DND-41 (cell line): ENCODE measurements at regions not wholly inside any gene's neighbourhood (a gene's known extent, or its start where the extent isn't known, plus 50 kb on each side); places are given as distances from the start of the nearest gene placed in this dataset.

Experiments
- ATAC-seq: fragments of 200-7000 bp; cut with Tn5 transposase; 3 replicates; pipeline ENCODE4 v1.9.1; 2021; ENCODE audit warnings: low read depth; ENCODE audit not compliant: insufficient read depth
- DNase-seq: peaks from one replicate; pipeline ENCODE4 v3.0.0-alpha.2; 2020
- H2AFZ ChIP-seq: 2 replicates; pipeline ENCODE4 v1.6.0; 2012; ENCODE audit warnings: low read depth, low read length
- H3K27ac ChIP-seq: 2 replicates; pipeline ENCODE4 v1.5.1; 2012; ENCODE audit warnings: low read length, inconsistent platforms
- H3K27me3 ChIP-seq: fragments of 200-600 bp; sonication (generic); 2 replicates; pipeline ENCODE4 v1.6.0; 2012; ENCODE audit warnings: low read length, mild to moderate bottlenecking, inconsistent platforms; ENCODE audit not compliant: insufficient read depth, poor library complexity
- H3K36me3 ChIP-seq: 2 replicates; pipeline ENCODE4 v1.5.1; 2012; ENCODE audit warnings: low read length, inconsistent platforms; ENCODE audit not compliant: insufficient read depth
- H3K4me1 ChIP-seq: 2 replicates; pipeline ENCODE4 v1.5.1; 2012; ENCODE audit warnings: mild to moderate bottlenecking, low read length; ENCODE audit not compliant: insufficient read depth
- H3K4me2 ChIP-seq: 2 replicates; pipeline ENCODE4 v1.6.0; 2012; ENCODE audit warnings: mild to moderate bottlenecking, moderate library complexity, low read length, inconsistent platforms; ENCODE audit not compliant: insufficient read depth
- H3K4me3 ChIP-seq, 2 experiments: fragments of 200-600 bp in 1 of 2; shearing (Covaris generic) in 1 of 2; 2 replicates each; pipeline ENCODE4 v1.5.1; 2012 to 2016; ENCODE audit warnings: inconsistent platforms in 2 of 2, low read length in 2 of 2, mild to moderate bottlenecking in 2 of 2, low read depth in 1 of 2, moderate library complexity in 1 of 2
- H3K79me2 ChIP-seq: 2 replicates; pipeline ENCODE4 v1.6.0; 2012; ENCODE audit warnings: low read length, inconsistent platforms; ENCODE audit not compliant: insufficient read depth
- H3K9ac ChIP-seq: 2 replicates; pipeline ENCODE4 v1.6.0; 2012; ENCODE audit warnings: low read depth, mild to moderate bottlenecking, inconsistent platforms, low read length, moderate library complexity
- H3K9me3 ChIP-seq: 2 replicates; pipeline ENCODE4 v1.5.1; 2012; ENCODE audit warnings: low read length, moderate library complexity, mild to moderate bottlenecking, inconsistent platforms; ENCODE audit not compliant: insufficient read depth, severe bottlenecking
- H4K20me1 ChIP-seq: 2 replicates; pipeline ENCODE4 v1.6.0; 2012; ENCODE audit warnings: low read length; ENCODE audit not compliant: insufficient read depth
- EZH2 ChIP-seq: IDR thresholded peaks from 3 replicates; pipeline ENCODE4 v1.6.1; 2012; ENCODE audit warnings: borderline replicate concordance, low read depth, mild to moderate bottlenecking, moderate library complexity, low read length, inconsistent platforms; ENCODE audit not compliant: severe bottlenecking
- TF ChIP-seq, protein P1 (sequence below): IDR thresholded peaks from 2 replicates; pipeline ENCODE4 v1.5.1; 2012; ENCODE audit warnings: borderline replicate concordance, low read length, moderate library complexity, mild to moderate bottlenecking; ENCODE audit not compliant: poor library complexity, severe bottlenecking; ENCODE audit errors: extremely low read depth

DNA sequence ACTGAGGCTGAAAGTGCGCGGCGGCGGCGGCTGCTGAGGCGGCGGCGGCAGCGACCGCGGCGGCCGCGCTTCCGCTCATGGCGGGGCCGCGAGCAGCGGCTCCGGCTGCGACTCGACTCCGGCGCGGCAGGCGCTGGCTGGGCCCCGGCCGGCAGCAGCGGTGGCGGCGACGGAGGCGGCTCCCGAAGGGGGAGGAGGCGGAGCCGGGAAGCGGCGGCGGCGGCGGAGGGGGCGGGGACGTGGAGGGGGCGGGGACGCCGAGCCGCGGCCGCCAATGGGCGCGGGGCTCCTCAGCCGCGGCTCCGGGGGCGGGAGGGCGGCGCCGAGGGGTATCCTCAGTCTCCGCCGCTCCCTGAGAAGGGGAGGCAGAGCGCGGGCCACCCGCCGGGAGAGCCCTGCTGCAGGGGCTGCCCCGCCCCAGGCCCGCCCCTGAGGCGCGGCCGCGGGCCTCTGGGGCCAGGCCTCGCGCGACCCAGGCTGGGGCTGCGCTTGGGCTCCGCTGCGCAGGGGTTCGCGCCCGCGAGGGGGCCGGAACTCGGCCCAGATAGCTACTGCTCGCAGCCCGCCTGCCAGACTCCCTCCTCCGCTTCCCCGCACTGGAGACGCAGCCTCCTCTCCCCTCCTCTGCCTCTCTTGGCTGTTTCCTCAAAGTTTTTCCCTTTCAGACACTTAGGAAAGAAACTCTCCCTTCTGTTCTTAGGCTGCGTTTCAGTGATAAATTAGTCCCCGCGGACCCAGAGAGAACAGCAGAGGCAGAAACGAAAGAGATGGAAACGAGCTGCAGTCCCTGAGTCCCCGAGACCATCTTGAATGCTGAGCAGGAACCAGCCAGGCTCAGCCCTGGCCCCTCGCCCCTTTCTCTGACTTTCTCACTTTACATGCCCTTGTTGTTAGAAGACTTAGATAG is 85.0 kb upstream of the MELK start:
- Histone ChIP-seq H3K9me3 (no peaks in the 10 kb centered on the region), H3K79me2 (peaks cover 43% of the 10 kb centered on the region), H3K4me2 (peak overlapping the region; percentile 67), H3K4me1 (peaks cover 42% of the 10 kb centered on the region), H3K27ac (peak overlapping the region; percentile 98), H3K9ac (peak overlapping the region; percentile 80), H2AFZ (peak overlapping the region; percentile 92), H4K20me1 (peaks cover 18% of the 10 kb centered on the region; the same call in 1 of the 2 replicates), H3K27me3 (no peaks in the 10 kb centered on the region), H3K4me3 (peak overlapping the region; percentile 42 to 93; a peak in 3 of 4 replicates), H3K36me3 (no peaks in the 10 kb centered on the region; the same call in 1 of the 2 replicates)
- DNase-seq (peak; percentile 90), ATAC-seq (peak; percentile 94)
- no peak for TF ChIP-seq EZH2
- TF ChIP-seq, protein P1, sequence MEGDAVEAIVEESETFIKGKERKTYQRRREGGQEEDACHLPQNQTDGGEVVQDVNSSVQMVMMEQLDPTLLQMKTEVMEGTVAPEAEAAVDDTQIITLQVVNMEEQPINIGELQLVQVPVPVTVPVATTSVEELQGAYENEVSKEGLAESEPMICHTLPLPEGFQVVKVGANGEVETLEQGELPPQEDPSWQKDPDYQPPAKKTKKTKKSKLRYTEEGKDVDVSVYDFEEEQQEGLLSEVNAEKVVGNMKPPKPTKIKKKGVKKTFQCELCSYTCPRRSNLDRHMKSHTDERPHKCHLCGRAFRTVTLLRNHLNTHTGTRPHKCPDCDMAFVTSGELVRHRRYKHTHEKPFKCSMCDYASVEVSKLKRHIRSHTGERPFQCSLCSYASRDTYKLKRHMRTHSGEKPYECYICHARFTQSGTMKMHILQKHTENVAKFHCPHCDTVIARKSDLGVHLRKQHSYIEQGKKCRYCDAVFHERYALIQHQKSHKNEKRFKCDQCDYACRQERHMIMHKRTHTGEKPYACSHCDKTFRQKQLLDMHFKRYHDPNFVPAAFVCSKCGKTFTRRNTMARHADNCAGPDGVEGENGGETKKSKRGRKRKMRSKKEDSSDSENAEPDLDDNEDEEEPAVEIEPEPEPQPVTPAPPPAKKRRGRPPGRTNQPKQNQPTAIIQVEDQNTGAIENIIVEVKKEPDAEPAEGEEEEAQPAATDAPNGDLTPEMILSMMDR = peak; percentile 3

GRCh38 chr9:36486933-36487481 is 85.7 kb upstream of the MELK start:
- H3K27ac ChIP-seq = peak overlapping the region; percentile 62
- H3K79me2 ChIP-seq = peaks cover 47% of the 10 kb centered on the region
- peak overlapping the region; percentile 88 for H3K4me2 ChIP-seq
- H4K20me1 ChIP-seq = peaks cover 20% of the 10 kb centered on the region; the same call in 1 of the 2 replicates
- H3K4me1 ChIP-seq = peaks cover 35% of the 10 kb centered on the region
- H2AFZ ChIP-seq = peak overlapping the region; percentile 69
- no peaks in the 10 kb centered on the region for H3K27me3 ChIP-seq
- DNase-seq = peak; percentile 71
- peak; percentile 53 for ATAC-seq
- H3K4me3 ChIP-seq = peak overlapping the region; percentile 90 to 93
- TF ChIP-seq, protein P1 = no peak
- no peak for TF ChIP-seq EZH2
- no peaks in the 10 kb centered on the region; the same call in 1 of the 2 replicates for H3K36me3 ChIP-seq
- H3K9me3 ChIP-seq = no peaks in the 10 kb centered on the region
- peak overlapping the region; percentile 80 for H3K9ac ChIP-seq

- DNase-seq (no peak), ATAC-seq (peak; percentile 1; the same call in 2 of the 3 replicates)
- Histone ChIP-seq H3K4me1 (peaks cover 34% of the 10 kb centered on the region), H3K27ac (peak overlapping the region; percentile 62), H3K36me3 (no peaks in the 10 kb centered on the region; the same call in 1 of the 2 replicates), H4K20me1 (peaks cover 20% of the 10 kb centered on the region; the same call in 1 of the 2 replicates), H3K27me3 (no peaks in the 10 kb centered on the region), H3K4me2 (peak overlapping the region; percentile 88), H3K9me3 (no peaks in the 10 kb centered on the region), H2AFZ (peak overlapping the region; percentile 69), H3K79me2 (peaks cover 52% of the 10 kb centered on the region), H3K4me3 (peak overlapping the region; percentile 90 to 93), H3K9ac (peak overlapping the region; percentile 80)
- TF ChIP-seq EZH2 = no peak
- TF ChIP-seq, protein P1 = no peak
Measured at GRCh38 chr9:36486329-36486932, 86.3 kb upstream of the MELK start.
